BLaER1 treated with 17β-estradiol and CSF1 and Interleukin-3, amounts not matched to agents 10 nM and 100 nM (cell line): ENCODE measurements at regions not wholly inside any gene's neighbourhood (a gene's known extent, or its start where the extent isn't known, plus 50 kb on each side); places are given as distances from the start of the nearest gene placed in this dataset.

Experiments used
- H3K27ac ChIP-seq, 11 experiments: shearing (Covaris generic); formaldehyde crosslinking; 2 replicates each; pipeline ENCODE4 v1.8.1; 2022
- H3K27me3 ChIP-seq, 11 experiments: shearing (Covaris generic); formaldehyde crosslinking; 2 replicates each; pipeline ENCODE4 v1.8.1; 2022
- H3K36me3 ChIP-seq, 11 experiments: shearing (Covaris generic); formaldehyde crosslinking; 2 replicates each; pipeline ENCODE4 v1.8.1; 2022
- H3K4me1 ChIP-seq, 10 experiments: shearing (Covaris generic); formaldehyde crosslinking; 2 replicates each; pipeline ENCODE4 v1.8.1; 2022
- H3K4me2 ChIP-seq, 11 experiments: shearing (Covaris generic); formaldehyde crosslinking; 2 replicates each; pipeline ENCODE4 v1.8.1; 2022
- H3K4me3 ChIP-seq, 10 experiments: shearing (Covaris generic); formaldehyde crosslinking; 2 replicates each; pipeline ENCODE4 v1.8.1; 2022
- H3K9ac ChIP-seq, 11 experiments: shearing (Covaris generic); formaldehyde crosslinking; 2 replicates each; pipeline ENCODE4 v1.8.1; 2022
- H3K9me3 ChIP-seq, 11 experiments: shearing (Covaris generic); formaldehyde crosslinking; replicated peaks in 1 of 11; 2 replicates each; pipeline ENCODE4 v1.8.1; 2022
- H4K20me1 ChIP-seq, 11 experiments: shearing (Covaris generic); formaldehyde crosslinking; 2 replicates each; pipeline ENCODE4 v1.8.1; 2022
- Cebpa-rat ChIP-seq, 11 experiments: shearing (Covaris generic); IDR thresholded peaks; 2 replicates each; pipeline ENCODE4 v1.8.1; 2022

DNA sequence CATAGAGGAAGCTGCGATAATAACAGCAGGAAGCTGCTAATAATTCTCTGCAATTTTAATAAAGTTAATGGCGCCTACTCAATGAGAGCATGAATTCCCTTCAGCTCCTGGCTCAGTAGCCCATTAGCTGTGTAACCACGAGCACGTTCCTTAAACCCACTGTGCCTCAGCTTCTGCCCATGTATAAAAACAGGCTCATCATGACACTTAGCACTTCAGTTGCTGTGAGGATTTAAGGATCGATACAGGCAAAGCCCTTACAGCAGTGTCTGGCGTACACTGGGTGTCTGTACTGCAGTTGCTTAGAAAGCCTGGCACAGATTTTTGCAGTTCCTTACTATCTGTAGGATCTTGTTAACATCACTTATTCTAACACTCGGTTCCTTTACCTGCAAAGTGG is 673.4 kb upstream of the ARGLU1 start:
- Histone ChIP-seq H3K4me3 (no peak overlapping the region), H3K4me1 (no peaks in the 10 kb centered on the region), H3K36me3 (no peaks in the 10 kb centered on the region), H3K9ac (no peak overlapping the region), H3K9me3 (no peaks in the 10 kb centered on the region), H3K27me3 (no peaks in the 10 kb centered on the region), H3K4me2 (no peak overlapping the region), H3K27ac (no peak overlapping the region), H4K20me1 (no peaks in the 10 kb centered on the region)
- TF ChIP-seq Cebpa-rat (IDR thresholded peaks at IDR 0.05): no peak

GRCh38 chr13:107239213-107239612 is 671.3 kb upstream of the ARGLU1 start:
- Histone ChIP-seq H3K9ac (no peak overlapping the region), H3K4me3 (no peak overlapping the region), H3K27ac (no peak overlapping the region), H3K9me3 (no peaks in the 10 kb centered on the region), H3K36me3 (no peaks in the 10 kb centered on the region), H3K4me2 (no peak overlapping the region), H3K4me1 (no peaks in the 10 kb centered on the region), H3K27me3 (no peaks in the 10 kb centered on the region), H4K20me1 (no peaks in the 10 kb centered on the region)
- no peak for TF ChIP-seq Cebpa-rat (IDR thresholded peaks at IDR 0.05)

- H3K4me3 ChIP-seq: no peak overlapping the region
- H3K27ac ChIP-seq: no peak overlapping the region
- no peak overlapping the region for H3K4me2 ChIP-seq
- no peak for TF ChIP-seq Cebpa-rat (IDR thresholded peaks at IDR 0.05)
- no peaks in the 10 kb centered on the region for H4K20me1 ChIP-seq
- H3K4me1 ChIP-seq: no peaks in the 10 kb centered on the region
- no peaks in the 10 kb centered on the region for H3K9me3 ChIP-seq
- H3K36me3 ChIP-seq: no peaks in the 10 kb centered on the region
- no peak overlapping the region for H3K9ac ChIP-seq
- no peaks in the 10 kb centered on the region for H3K27me3 ChIP-seq
Observed at GRCh38 chr13:107238262-107238981, 670.5 kb upstream of the ARGLU1 start.

- Histone ChIP-seq H3K9ac (no peak overlapping the region), H3K4me1 (no peaks in the 10 kb centered on the region), H3K36me3 (no peaks in the 10 kb centered on the region), H3K27ac (no peak overlapping the region), H3K4me2 (no peak overlapping the region), H4K20me1 (no peaks in the 10 kb centered on the region), H3K4me3 (no peak overlapping the region), H3K27me3 (no peaks in the 10 kb centered on the region), H3K9me3 (no peaks in the 10 kb centered on the region)
- TF ChIP-seq Cebpa-rat (IDR thresholded peaks at IDR 0.05): no peak
Observed at GRCh38 chr13:107234319-107235073, 666.6 kb upstream of the ARGLU1 start.

- Histone ChIP-seq H3K27ac (no peak overlapping the region), H3K4me3 (no peak overlapping the region), H3K9me3 (no peaks in the 10 kb centered on the region), H3K4me2 (no peak overlapping the region), H3K4me1 (no peaks in the 10 kb centered on the region), H3K9ac (no peak overlapping the region), H3K36me3 (no peaks in the 10 kb centered on the region), H4K20me1 (no peaks in the 10 kb centered on the region), H3K27me3 (no peaks in the 10 kb centered on the region)
- TF ChIP-seq Cebpa-rat (IDR thresholded peaks at IDR 0.05): no peak
Observed at GRCh38 chr13:107233541-107233940, 665.6 kb upstream of the ARGLU1 start.

- no peaks in the 10 kb centered on the region for H3K4me1 ChIP-seq
- H3K9me3 ChIP-seq: no peaks in the 10 kb centered on the region
- no peak for TF ChIP-seq Cebpa-rat (IDR thresholded peaks at IDR 0.05)
Observed at GRCh38 chr13:107231944-107232343, 664.0 kb upstream of the ARGLU1 start.

DNA sequence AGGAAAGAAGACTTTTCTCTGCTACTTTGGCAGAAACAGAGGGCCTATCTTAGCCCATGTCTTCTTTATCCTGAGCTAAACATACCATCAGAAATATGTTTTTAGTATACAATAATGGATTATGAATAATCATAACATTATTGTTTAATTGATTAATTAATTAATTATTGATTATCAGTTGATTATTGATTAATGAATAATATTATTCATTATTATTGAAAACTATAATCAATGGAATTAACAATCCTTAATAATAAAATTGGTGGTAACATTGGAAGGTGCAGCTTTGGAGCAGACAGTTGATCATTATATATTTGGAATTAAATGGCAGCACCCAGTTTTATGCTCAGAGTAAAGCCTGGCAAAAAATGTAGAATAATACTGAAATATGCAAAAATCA is 655.9 kb upstream of the ARGLU1 start:
- no peak for TF ChIP-seq Cebpa-rat (IDR thresholded peaks at IDR 0.05)
- H3K27me3 ChIP-seq: no peaks in the 10 kb centered on the region
- no peaks in the 10 kb centered on the region for H3K36me3 ChIP-seq
- H3K27ac ChIP-seq: no peak overlapping the region
- no peaks in the 10 kb centered on the region for H3K4me1 ChIP-seq
- no peak overlapping the region for H3K9ac ChIP-seq
- no peaks in the 10 kb centered on the region for H4K20me1 ChIP-seq
- no peak overlapping the region for H3K4me2 ChIP-seq
- H3K4me3 ChIP-seq: no peak overlapping the region
- H3K9me3 ChIP-seq: no peaks in the 10 kb centered on the region

More at GRCh38 chr13:107231944-107232343, 664.0 kb upstream of the ARGLU1 start:
- H3K27me3 ChIP-seq: no peaks in the 10 kb centered on the region
- no peak overlapping the region for H3K9ac ChIP-seq
- H3K4me3 ChIP-seq: no peak overlapping the region
- H3K4me2 ChIP-seq: no peak overlapping the region
- H3K27ac ChIP-seq: no peak overlapping the region
- no peaks in the 10 kb centered on the region for H3K36me3 ChIP-seq
- no peaks in the 10 kb centered on the region for H4K20me1 ChIP-seq

GRCh38 chr13:107222597-107222996 is 654.7 kb upstream of the ARGLU1 start:
- H3K4me2 ChIP-seq: no peak overlapping the region
- no peaks in the 10 kb centered on the region for H3K27me3 ChIP-seq
- H3K27ac ChIP-seq: no peak overlapping the region
- H3K4me3 ChIP-seq: no peak overlapping the region
- no peaks in the 10 kb centered on the region for H3K9me3 ChIP-seq
- H3K36me3 ChIP-seq: no peaks in the 10 kb centered on the region
- H3K4me1 ChIP-seq: no peaks in the 10 kb centered on the region
- no peak overlapping the region for H3K9ac ChIP-seq
- H4K20me1 ChIP-seq: no peaks in the 10 kb centered on the region
- TF ChIP-seq Cebpa-rat (IDR thresholded peaks at IDR 0.05): no peak

- no peak overlapping the region for H3K4me3 ChIP-seq
- H3K9me3 ChIP-seq: no peaks in the 10 kb centered on the region
- no peak overlapping the region for H3K27ac ChIP-seq
- H3K4me2 ChIP-seq: no peak overlapping the region
- H3K9ac ChIP-seq: no peak overlapping the region
- no peak for TF ChIP-seq Cebpa-rat (IDR thresholded peaks at IDR 0.05)
- H3K4me1 ChIP-seq: peaks cover 0 to 8% (median 5%) of the 10 kb centered on the region in 10 experiments; a peak in 6 of 20 replicates
- H3K36me3 ChIP-seq: no peaks in the 10 kb centered on the region
- no peaks in the 10 kb centered on the region for H4K20me1 ChIP-seq
- H3K27me3 ChIP-seq: no peaks in the 10 kb centered on the region
Observed at GRCh38 chr13:107220245-107220644, 652.3 kb upstream of the ARGLU1 start.

GRCh38 chr13:107217251-107217650 is 649.3 kb upstream of the ARGLU1 start:
- Histone ChIP-seq H4K20me1 (no peaks in the 10 kb centered on the region), H3K4me1 (peaks cover 0 to 8% (median 5%) of the 10 kb centered on the region in 10 experiments; a peak in 6 of 20 replicates), H3K27ac (no peak overlapping the region), H3K36me3 (no peaks in the 10 kb centered on the region), H3K4me3 (no peak overlapping the region), H3K9me3 (no peaks in the 10 kb centered on the region), H3K9ac (no peak overlapping the region), H3K4me2 (no peak overlapping the region), H3K27me3 (no peaks in the 10 kb centered on the region)
- TF ChIP-seq Cebpa-rat (IDR thresholded peaks at IDR 0.05): no peak
